PC-9 (cell line): ENCODE measurements at regions not wholly inside any gene's neighbourhood (a gene's known extent, or its start where the extent isn't known, plus 50 kb on each side); places are given as distances from the start of the nearest gene placed in this dataset.

ENCODE experiments used
- EZH2 ChIP-seq: fragments of 200-600 bp; sonication (generic); IDR thresholded peaks from 2 replicates; pipeline ENCODE4 v1.8.0; 2017; ENCODE audit warnings: antibody characterized with exemption, low read depth
- TF ChIP-seq, protein P1 (sequence below): fragments of 200-600 bp; sonication (generic); conservative IDR thresholded peaks from 2 replicates; pipeline ENCODE4 v1.6.1; 2017; ENCODE audit warnings: mixed run types, antibody characterized with exemption, mild to moderate bottlenecking, moderate library complexity

DNA sequence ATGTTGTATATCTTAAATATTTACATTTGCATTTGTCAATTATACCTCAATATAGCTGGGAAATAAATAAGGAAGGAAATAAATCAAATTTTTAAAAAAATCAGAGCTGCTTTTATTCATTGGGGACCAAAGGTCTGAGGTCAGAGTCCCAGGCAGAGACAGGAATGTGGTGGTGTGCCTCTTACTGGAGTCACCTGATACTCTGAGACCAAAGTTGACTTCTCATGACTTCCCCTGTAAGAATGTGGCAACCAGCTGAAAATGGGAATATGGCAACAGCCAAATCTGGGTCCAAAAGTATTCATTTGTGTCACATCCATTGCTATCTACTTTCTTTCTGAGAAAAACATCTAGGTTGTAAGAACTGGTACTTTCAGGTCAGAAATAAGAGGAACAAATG is 496.6 kb upstream of the TMPO start:
- TF ChIP-seq, protein P1, sequence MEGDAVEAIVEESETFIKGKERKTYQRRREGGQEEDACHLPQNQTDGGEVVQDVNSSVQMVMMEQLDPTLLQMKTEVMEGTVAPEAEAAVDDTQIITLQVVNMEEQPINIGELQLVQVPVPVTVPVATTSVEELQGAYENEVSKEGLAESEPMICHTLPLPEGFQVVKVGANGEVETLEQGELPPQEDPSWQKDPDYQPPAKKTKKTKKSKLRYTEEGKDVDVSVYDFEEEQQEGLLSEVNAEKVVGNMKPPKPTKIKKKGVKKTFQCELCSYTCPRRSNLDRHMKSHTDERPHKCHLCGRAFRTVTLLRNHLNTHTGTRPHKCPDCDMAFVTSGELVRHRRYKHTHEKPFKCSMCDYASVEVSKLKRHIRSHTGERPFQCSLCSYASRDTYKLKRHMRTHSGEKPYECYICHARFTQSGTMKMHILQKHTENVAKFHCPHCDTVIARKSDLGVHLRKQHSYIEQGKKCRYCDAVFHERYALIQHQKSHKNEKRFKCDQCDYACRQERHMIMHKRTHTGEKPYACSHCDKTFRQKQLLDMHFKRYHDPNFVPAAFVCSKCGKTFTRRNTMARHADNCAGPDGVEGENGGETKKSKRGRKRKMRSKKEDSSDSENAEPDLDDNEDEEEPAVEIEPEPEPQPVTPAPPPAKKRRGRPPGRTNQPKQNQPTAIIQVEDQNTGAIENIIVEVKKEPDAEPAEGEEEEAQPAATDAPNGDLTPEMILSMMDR, result no peak
- no peak for TF ChIP-seq EZH2
